A549 (cell line): ENCODE measurements at regions not wholly inside any gene's neighbourhood (a gene's known extent, or its start where the extent isn't known, plus 50 kb on each side); places are given as distances from the start of the nearest gene placed in this dataset.

Experiments used
- ATAC-seq, 2 experiments: fragments of 200-7000 bp in 1 of 2; fragments of >200 bp in 1 of 2; cut with Nextera tagmentation in 1 of 2; cut with Tn5 transposase in 1 of 2; 3 replicates each; pipeline versions ENCODE4 v1.8.0 to v1.9.1; 2018 to 2020; ENCODE audit warnings: mild to moderate bottlenecking in 1 of 2, moderate library complexity in 1 of 2
- CTCF ChIA-PET: fragments of 300-600 bp; sonication (Branson Sonifier 250); formaldehyde crosslinking; extraction: SDS; loops from one replicate; lab custom pipeline; 2021; ENCODE audit warnings: antibody characterized with exemption, inconsistent platforms; lab: Yijun Ruan, JAX
- POLR2A ChIA-PET: fragments of 350-600 bp; formaldehyde crosslinking; extraction: SDS; loops from one replicate; lab custom pipeline; 2021; ENCODE audit warnings: antibody characterized with exemption, inconsistent platforms; lab: Yijun Ruan, JAX
- DNase-seq, 2 experiments: peaks; one replicate each; pipeline versions ENCODE4 v3.0.0 to v3.0.0-alpha.2; 2011 to 2016; ENCODE audit warnings: low read depth in 1 of 2, low spot score in 1 of 2
- FAIRE-seq: peaks from 2 replicates; lab custom pipeline; 2011; peaks lifted over from hg19 to GRCh38; lab: Jason Lieb, UNC
- H3K27ac ChIP-seq, 2 experiments: fragments of >200 bp; sonication (Bioruptor Twin); formaldehyde crosslinking; 3 replicates each; pipeline ENCODE4 v1.5.1; 2016 to 2017
- H3K4me1 ChIP-seq: fragments of >200 bp; sonication (Bioruptor Twin); formaldehyde crosslinking; 3 replicates; pipeline ENCODE4 v1.6.1; 2016
- H3K4me2 ChIP-seq: fragments of >200 bp; sonication (Bioruptor Twin); formaldehyde crosslinking; 3 replicates; pipeline ENCODE4 v1.6.1; 2016
- H3K4me3 ChIP-seq: fragments of >200 bp; sonication (Bioruptor Twin); formaldehyde crosslinking; 3 replicates; pipeline ENCODE4 v1.5.1; 2016
- H3K9me3 ChIP-seq: fragments of >200 bp; sonication (Bioruptor Twin); formaldehyde crosslinking; 3 replicates; pipeline ENCODE4 v1.6.1; 2016
- ATOH8 ChIP-seq: fragments of 250-450 bp; sonication (Bioruptor Pico); IDR thresholded peaks from 2 replicates; pipeline ENCODE4 v1.5.0; 2020; ENCODE audit warnings: low read depth, mild to moderate bottlenecking, moderate library complexity
- CBX2 ChIP-seq: fragments of 200-600 bp; sonication (generic); IDR thresholded peaks from 2 replicates; pipeline ENCODE4 v1.6.1; 2016; ENCODE audit warnings: low read depth, mild to moderate bottlenecking, borderline replicate concordance
- CBX8 ChIP-seq: fragments of 200-600 bp; sonication (generic); IDR thresholded peaks from 2 replicates; pipeline ENCODE4 v1.6.1; 2016
- CEBPB ChIP-seq, 2 experiments: fragments of >200 bp in 1 of 2; sonication (Bioruptor Twin) in 1 of 2; formaldehyde crosslinking in 1 of 2; IDR thresholded peaks; 2 replicates each; pipeline ENCODE4 v1.6.1; 2012 to 2016
- CHD2 ChIP-seq: fragments of 150-350 bp; IDR thresholded peaks from 2 replicates; pipeline ENCODE4 v1.6.1; 2014; ENCODE audit warnings: low read length; ENCODE audit not compliant: partially characterized antibody
- ELK1 ChIP-seq: fragments of 150-350 bp; IDR thresholded peaks from 2 replicates; pipeline ENCODE4 v1.6.1; 2014; ENCODE audit warnings: low read depth, mild to moderate bottlenecking, low read length
- EP300 ChIP-seq, 2 experiments: fragments of >200 bp; sonication (Bioruptor Twin); formaldehyde crosslinking; IDR thresholded peaks; 2 replicates in 1 of 2; 3 replicates in 1 of 2; pipeline ENCODE4 v1.6.1; 2016 to 2017
- FOSB ChIP-seq: fragments of 250-450 bp; sonication (Bioruptor Pico); IDR thresholded peaks from 2 replicates; pipeline ENCODE4 v1.5.0; 2020; ENCODE audit warnings: mild to moderate bottlenecking, moderate library complexity
- HEYL ChIP-seq: fragments of 250-450 bp; sonication (Bioruptor Pico); IDR thresholded peaks from 2 replicates; pipeline ENCODE4 v1.8.0; 2021; ENCODE audit warnings: mild to moderate bottlenecking, moderate library complexity
- HOXA7 ChIP-seq: fragments of 250-450 bp; sonication (Bioruptor Pico); IDR thresholded peaks from 2 replicates; pipeline ENCODE4 v1.5.0; 2020; ENCODE audit warnings: mild to moderate bottlenecking, moderate library complexity
- HOXB13 ChIP-seq: fragments of 250-450 bp; sonication (Bioruptor Pico); IDR thresholded peaks from 2 replicates; pipeline ENCODE4 v1.5.0; 2020; ENCODE audit warnings: low read depth, mild to moderate bottlenecking, moderate library complexity
- HOXB5 ChIP-seq: fragments of 250-450 bp; sonication (Bioruptor Pico); IDR thresholded peaks from 2 replicates; pipeline ENCODE4 v1.5.0; 2020; ENCODE audit warnings: mild to moderate bottlenecking, moderate library complexity
- MAZ ChIP-seq: fragments of 150-350 bp; IDR thresholded peaks from 2 replicates; pipeline ENCODE4 v1.6.1; 2014; ENCODE audit warnings: antibody characterized with exemption, low read depth, low read length, borderline replicate concordance
- NPAS2 ChIP-seq: fragments of 250-450 bp; sonication (Bioruptor Pico); IDR thresholded peaks from 2 replicates; pipeline ENCODE4 v1.8.0; 2022; ENCODE audit warnings: mild to moderate bottlenecking, moderate library complexity, borderline replicate concordance
- PHF8 ChIP-seq: fragments of 200-600 bp; sonication (generic); IDR thresholded peaks from 2 replicates; pipeline ENCODE4 v1.6.1; 2016; ENCODE audit warnings: low read depth, mild to moderate bottlenecking, antibody characterized with exemption, moderate library complexity, borderline replicate concordance
- POLR2AphosphoS2 ChIP-seq: conservative IDR thresholded peaks from 2 replicates; pipeline ENCODE4 v1.6.1; 2012; ENCODE audit warnings: low read length, improper control_type of control experiment, inconsistent platforms
- ZFP36 ChIP-seq: fragments of 450-650 bp; IDR thresholded peaks from 2 replicates; pipeline ENCODE4 v1.6.1; 2014; ENCODE audit warnings: borderline replicate concordance; ENCODE audit not compliant: partially characterized antibody
- WGBS: methylation state at CpG from one replicate; pipeline ENCODE4 v1.1.6; 2017; ENCODE audit errors: missing lambda C conversion rate; 5-methylcytosine and 5-hydroxymethylcytosine counted together
- TF ChIP-seq, protein P1 (sequence below): fragments of >200 bp; sonication (Bioruptor Twin); formaldehyde crosslinking; IDR thresholded peaks from 3 replicates; pipeline ENCODE4 v1.6.1; 2016

DNA sequence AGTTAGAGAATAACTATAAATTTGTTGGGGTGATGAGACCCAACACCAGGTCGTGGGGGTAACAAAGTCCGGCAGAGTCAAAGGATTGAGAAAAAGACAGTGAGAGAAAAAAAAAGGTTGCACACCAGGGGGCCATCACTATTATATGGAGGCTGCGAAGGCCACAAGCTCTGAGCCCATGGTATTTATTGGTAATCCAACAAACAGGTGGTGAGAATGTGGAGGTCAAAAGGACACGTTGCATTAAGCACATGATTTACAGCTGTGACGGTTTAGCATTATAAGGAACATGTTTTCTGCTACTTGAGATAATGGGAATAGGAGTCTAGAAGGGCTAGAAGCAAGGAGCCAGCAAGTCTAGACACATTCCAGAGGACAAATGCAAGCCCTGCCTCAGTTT, 2202.2 kb upstream of the C9orf72 start:
- no peak for DNase-seq
- POLR2A ChIA-PET: no interaction called here
- Histone ChIP-seq H3K4me2 (no peak overlapping the region), H3K9me3 (no peaks in the 10 kb centered on the region)
- TF ChIP-seq MAZ (no peak), PHF8 (no peak), CBX2 (no peak), HEYL (CRISPR knock-in tag) (no peak), HOXA7 (CRISPR knock-in tag) (no peak), CBX8 (no peak), POLR2AphosphoS2 (no peak), ZFP36 (no peak), NPAS2 (CRISPR knock-in tag) (no peak), FOSB (CRISPR knock-in tag) (no peak)
- TF ChIP-seq, protein P1, sequence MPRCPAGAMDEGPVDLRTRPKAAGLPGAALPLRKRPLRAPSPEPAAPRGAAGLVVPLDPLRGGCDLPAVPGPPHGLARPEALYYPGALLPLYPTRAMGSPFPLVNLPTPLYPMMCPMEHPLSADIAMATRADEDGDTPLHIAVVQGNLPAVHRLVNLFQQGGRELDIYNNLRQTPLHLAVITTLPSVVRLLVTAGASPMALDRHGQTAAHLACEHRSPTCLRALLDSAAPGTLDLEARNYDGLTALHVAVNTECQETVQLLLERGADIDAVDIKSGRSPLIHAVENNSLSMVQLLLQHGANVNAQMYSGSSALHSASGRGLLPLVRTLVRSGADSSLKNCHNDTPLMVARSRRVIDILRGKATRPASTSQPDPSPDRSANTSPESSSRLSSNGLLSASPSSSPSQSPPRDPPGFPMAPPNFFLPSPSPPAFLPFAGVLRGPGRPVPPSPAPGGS: no peak
- TF ChIP-seq, all 56 proteins: peak for 0
- no peak for ATAC-seq
- 15% methylated on average over 5 of the region's 5 CpGs for WGBS
- CTCF ChIA-PET: no interaction called here
- Histone ChIP-seq H3K4me1 (no peaks in the 10 kb centered on the region), H3K27ac (no peak overlapping the region), H3K4me3 (no peak overlapping the region)
- FAIRE-seq: no peak

DNA sequence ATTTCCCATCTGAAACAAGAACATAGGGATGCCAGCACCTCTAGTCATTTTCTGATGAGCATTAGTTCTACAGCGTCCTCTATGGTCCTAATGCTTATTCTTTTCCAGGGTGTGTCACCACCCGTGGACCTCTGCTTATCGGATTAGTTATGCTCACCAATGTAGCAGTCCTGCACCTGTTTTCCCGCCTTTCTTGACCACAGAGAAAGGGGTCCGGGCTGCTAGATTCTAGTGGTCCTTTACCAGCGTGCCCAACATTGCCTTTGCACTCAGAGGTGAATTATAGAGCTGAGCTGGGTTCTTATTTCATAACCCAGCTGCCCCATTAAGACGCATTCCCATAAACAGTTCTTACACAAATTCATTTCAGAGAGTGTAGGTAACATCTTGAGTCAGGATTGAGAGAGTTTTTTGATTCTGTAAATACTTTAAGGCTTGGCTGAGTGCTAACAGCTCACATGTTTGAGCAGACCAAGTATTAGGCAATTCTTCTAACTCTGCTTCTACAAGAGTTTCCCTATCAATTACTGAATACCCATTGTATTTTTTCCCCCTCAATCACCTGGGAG, 2205.1 kb upstream of the C9orf72 start:
- no peak overlapping the region for H3K4me3 ChIP-seq
- no peak overlapping the region for H3K4me2 ChIP-seq
- TF ChIP-seq ATOH8 (CRISPR knock-in tag): no peak
- TF ChIP-seq EP300 (IDR thresholded peaks at IDR 0.05): no peak
- TF ChIP-seq HOXB5 (CRISPR knock-in tag): no peak
- TF ChIP-seq CEBPB (IDR thresholded peaks at IDR 0.05): no peak
- TF ChIP-seq HOXA7 (CRISPR knock-in tag): no peak
- no peak for TF ChIP-seq ELK1
- TF ChIP-seq CHD2: no peak
- TF ChIP-seq, all 56 proteins: peak for 0
- CTCF ChIA-PET: no interaction called here
- POLR2A ChIA-PET: no interaction called here
- no peaks in the 10 kb centered on the region for H3K9me3 ChIP-seq
- DNase-seq: no peak
- no peaks in the 10 kb centered on the region for H3K4me1 ChIP-seq
- FAIRE-seq: no peak
- H3K27ac ChIP-seq: no peak overlapping the region
- ATAC-seq: no peak
- 28% methylated on average over 7 of the region's 7 CpGs for WGBS

GRCh38 chr9:29793970-29794369, 2220.7 kb upstream of the C9orf72 start:
- no peak for ATAC-seq
- CTCF ChIA-PET: interaction anchor here (0.6 kb wide), 1 partner anchor 13 kb away, joined by 3 read pairs; no protein-coding TSS in a partner anchor
- TF ChIP-seq NPAS2 (CRISPR knock-in tag): no peak
- no peak for TF ChIP-seq ZFP36
- no peak for TF ChIP-seq CBX2
- TF ChIP-seq HOXB13: no peak
- TF ChIP-seq, all 56 proteins: peak for 0
- no peak overlapping the region for H3K4me2 ChIP-seq
- no peak for FAIRE-seq
- WGBS: 0% methylated on average over 1 of the region's 1 CpG
- H3K9me3 ChIP-seq: no peaks in the 10 kb centered on the region
- H3K27ac ChIP-seq: no peak overlapping the region
- no peaks in the 10 kb centered on the region for H3K4me1 ChIP-seq
- DNase-seq: no peak
- POLR2A ChIA-PET: no interaction called here
- no peak overlapping the region for H3K4me3 ChIP-seq
